A549 (cell line): ENCODE measurements at regions not wholly inside any gene's neighbourhood (a gene's known extent, or its start where the extent isn't known, plus 50 kb on each side); places are given as distances from the start of the nearest gene placed in this dataset.

Experiments
- ATAC-seq, 2 experiments: fragments of 200-7000 bp in 1 of 2; fragments of >200 bp in 1 of 2; cut with Nextera tagmentation in 1 of 2; cut with Tn5 transposase in 1 of 2; 3 replicates each; pipeline versions ENCODE4 v1.8.0 to v1.9.1; 2018 to 2020; ENCODE audit warnings: mild to moderate bottlenecking in 1 of 2, moderate library complexity in 1 of 2
- CTCF ChIA-PET: fragments of 300-600 bp; sonication (Branson Sonifier 250); formaldehyde crosslinking; extraction: SDS; loops from one replicate; lab custom pipeline; 2021; ENCODE audit warnings: antibody characterized with exemption, inconsistent platforms; lab: Yijun Ruan, JAX
- POLR2A ChIA-PET: fragments of 350-600 bp; formaldehyde crosslinking; extraction: SDS; loops from one replicate; lab custom pipeline; 2021; ENCODE audit warnings: antibody characterized with exemption, inconsistent platforms; lab: Yijun Ruan, JAX
- DNase-seq, 2 experiments: peaks; one replicate each; pipeline versions ENCODE4 v3.0.0 to v3.0.0-alpha.2; 2011 to 2016; ENCODE audit warnings: low read depth in 1 of 2, low spot score in 1 of 2
- FAIRE-seq: peaks from 2 replicates; lab custom pipeline; 2011; peaks lifted over from hg19 to GRCh38; lab: Jason Lieb, UNC
- H3K27ac ChIP-seq, 2 experiments: fragments of >200 bp; sonication (Bioruptor Twin); formaldehyde crosslinking; 3 replicates each; pipeline ENCODE4 v1.5.1; 2016 to 2017
- H3K4me1 ChIP-seq: fragments of >200 bp; sonication (Bioruptor Twin); formaldehyde crosslinking; 3 replicates; pipeline ENCODE4 v1.6.1; 2016
- H3K4me2 ChIP-seq: fragments of >200 bp; sonication (Bioruptor Twin); formaldehyde crosslinking; 3 replicates; pipeline ENCODE4 v1.6.1; 2016
- H3K4me3 ChIP-seq: fragments of >200 bp; sonication (Bioruptor Twin); formaldehyde crosslinking; 3 replicates; pipeline ENCODE4 v1.5.1; 2016
- H3K9me3 ChIP-seq: fragments of >200 bp; sonication (Bioruptor Twin); formaldehyde crosslinking; 3 replicates; pipeline ENCODE4 v1.6.1; 2016
- CTCF ChIP-seq: fragments of >200 bp; sonication (Bioruptor Twin); formaldehyde crosslinking; IDR thresholded peaks from 3 replicates; pipeline ENCODE4 v1.5.1; 2016
- EHF ChIP-seq: fragments of 250-450 bp; sonication (Bioruptor Pico); IDR thresholded peaks from 2 replicates; pipeline ENCODE4 v1.5.0; 2020; ENCODE audit warnings: mild to moderate bottlenecking
- EHMT2 ChIP-seq: fragments of 200-600 bp; sonication (generic); IDR thresholded peaks from 2 replicates; pipeline ENCODE4 v1.6.1; 2016; ENCODE audit warnings: antibody characterized with exemption, low read depth, mild to moderate bottlenecking, moderate library complexity
- ESRRA ChIP-seq: fragments of 150-350 bp; IDR thresholded peaks from 2 replicates; pipeline ENCODE4 v1.6.1; 2014; ENCODE audit warnings: mild to moderate bottlenecking, low read length, borderline replicate concordance
- FOSL2 ChIP-seq, 2 experiments: fragments of 450-650 bp in 1 of 2; fragments of >200 bp in 1 of 2; sonication (Bioruptor Twin) in 1 of 2; formaldehyde crosslinking; IDR thresholded peaks; 2 replicates each; pipeline versions ENCODE4 v1.5.0 to v1.6.1; 2016 to 2020; ENCODE audit warnings: mild to moderate bottlenecking in 1 of 2, moderate library complexity in 1 of 2
- FOXS1 ChIP-seq: fragments of 250-450 bp; sonication (Bioruptor Pico); IDR thresholded peaks from 2 replicates; pipeline ENCODE4 v1.5.0; 2020; ENCODE audit warnings: mild to moderate bottlenecking, moderate library complexity
- GATA3 ChIP-seq: IDR thresholded peaks from 2 replicates; pipeline ENCODE4 v1.6.1; 2012; ENCODE audit warnings: borderline replicate concordance
- HDAC2 ChIP-seq: fragments of 200-600 bp; sonication (generic); IDR thresholded peaks from 2 replicates; pipeline ENCODE4 v1.6.1; 2016
- HES2 ChIP-seq: fragments of >200 bp; sonication (Bioruptor Twin); formaldehyde crosslinking; IDR thresholded peaks from 2 replicates; pipeline ENCODE4 v1.6.1; 2016
- HMGXB4 ChIP-seq: fragments of 250-450 bp; sonication (Bioruptor Pico); IDR thresholded peaks from 2 replicates; pipeline ENCODE4 v1.5.0; 2021; ENCODE audit warnings: mild to moderate bottlenecking, moderate library complexity, borderline replicate concordance
- HOXB13 ChIP-seq: fragments of 250-450 bp; sonication (Bioruptor Pico); IDR thresholded peaks from 2 replicates; pipeline ENCODE4 v1.5.0; 2020; ENCODE audit warnings: low read depth, mild to moderate bottlenecking, moderate library complexity
- HOXB5 ChIP-seq: fragments of 250-450 bp; sonication (Bioruptor Pico); IDR thresholded peaks from 2 replicates; pipeline ENCODE4 v1.5.0; 2020; ENCODE audit warnings: mild to moderate bottlenecking, moderate library complexity
- KDM1A ChIP-seq: fragments of 200-600 bp; sonication (generic); IDR thresholded peaks from 2 replicates; pipeline ENCODE4 v1.6.1; 2016; ENCODE audit warnings: low read depth, mild to moderate bottlenecking
- KDM5A ChIP-seq: fragments of 200-600 bp; sonication (generic); IDR thresholded peaks from 2 replicates; pipeline ENCODE4 v1.6.1; 2016; ENCODE audit warnings: antibody characterized with exemption, mild to moderate bottlenecking
- MAX ChIP-seq: IDR thresholded peaks from 2 replicates; pipeline ENCODE4 v1.6.1; 2012
- MAZ ChIP-seq: fragments of 150-350 bp; IDR thresholded peaks from 2 replicates; pipeline ENCODE4 v1.6.1; 2014; ENCODE audit warnings: antibody characterized with exemption, low read depth, low read length, borderline replicate concordance
- MYC ChIP-seq: IDR thresholded peaks from 2 replicates; pipeline ENCODE4 v1.6.1; 2012; ENCODE audit warnings: mild to moderate bottlenecking, inconsistent platforms, low read length, improper control_type of control experiment, borderline replicate concordance
- NFE2L2 ChIP-seq: fragments of 150-350 bp; conservative IDR thresholded peaks from 2 replicates; pipeline ENCODE4 v1.6.1; 2014; ENCODE audit warnings: low read length
- POLR2A ChIP-seq: IDR thresholded peaks from 2 replicates; pipeline ENCODE4 v1.6.1; 2012; ENCODE audit warnings: mild to moderate bottlenecking, low read length
- RARB ChIP-seq: fragments of 250-450 bp; sonication (Bioruptor Pico); IDR thresholded peaks from 2 replicates; pipeline ENCODE4 v1.8.0; 2021; ENCODE audit warnings: mild to moderate bottlenecking, moderate library complexity
- RCOR1 ChIP-seq: fragments of 150-350 bp; IDR thresholded peaks from 2 replicates; pipeline ENCODE4 v1.6.1; 2014; ENCODE audit warnings: antibody characterized with exemption, low read length, low read depth
- REST ChIP-seq: fragments of 200-600 bp; sonication (generic); IDR thresholded peaks from 2 replicates; pipeline ENCODE4 v1.6.1; 2016; ENCODE audit warnings: antibody characterized with exemption, mild to moderate bottlenecking, moderate library complexity
- RNF2 ChIP-seq: fragments of 200-600 bp; sonication (generic); IDR thresholded peaks from 2 replicates; pipeline ENCODE4 v1.6.1; 2016; ENCODE audit warnings: low read depth, mild to moderate bottlenecking, antibody characterized with exemption, moderate library complexity, borderline replicate concordance
- SREBF2 ChIP-seq: fragments of 450-650 bp; IDR thresholded peaks from 2 replicates; pipeline ENCODE4 v1.6.1; 2014; ENCODE audit warnings: mild to moderate bottlenecking, moderate library complexity
- ZNF302 ChIP-seq: fragments of 250-450 bp; sonication (Bioruptor Pico); IDR thresholded peaks from 2 replicates; pipeline ENCODE4 v1.9.0; 2021; ENCODE audit warnings: inconsistent platforms, mild to moderate bottlenecking, moderate library complexity
- WGBS: methylation state at CpG from one replicate; pipeline ENCODE4 v1.1.6; 2017; ENCODE audit errors: missing lambda C conversion rate; 5-methylcytosine and 5-hydroxymethylcytosine counted together

GRCh38 chr2:16257322-16258028, 317.1 kb downstream of the MYCN start:
- ATAC-seq (no peak), FAIRE-seq (no peak), DNase-seq (no peak)
- TF ChIP-seq REST: no peak
- no peak for TF ChIP-seq ZNF302 (CRISPR knock-in tag)
- no peak for TF ChIP-seq HOXB5 (CRISPR knock-in tag)
- TF ChIP-seq EHF: no peak
- TF ChIP-seq POLR2A: no peak
- TF ChIP-seq GATA3: no peak
- no peak for TF ChIP-seq NFE2L2
- no peak for TF ChIP-seq KDM1A
- POLR2A ChIA-PET: no interaction called here
- no peaks in the 10 kb centered on the region for H3K4me1 ChIP-seq
- H3K27ac ChIP-seq: no peak overlapping the region
- 22% methylated on average over 6 of the region's 6 CpGs for WGBS
- no peak overlapping the region for H3K4me3 ChIP-seq
- H3K4me2 ChIP-seq: no peak overlapping the region
- no peaks in the 10 kb centered on the region for H3K9me3 ChIP-seq
- CTCF ChIA-PET: no interaction called here

GRCh38 chr2:16256601-16257321, 316.4 kb downstream of the MYCN start:
- no peak for TF ChIP-seq GATA3
- no peak for TF ChIP-seq HOXB5 (CRISPR knock-in tag)
- no peak for TF ChIP-seq MYC
- TF ChIP-seq MAZ: no peak
- ATAC-seq (no peak), FAIRE-seq (no peak), DNase-seq (no peak)
- Histone ChIP-seq H3K4me3 (no peak overlapping the region), H3K9me3 (no peaks in the 10 kb centered on the region), H3K27ac (no peak overlapping the region), H3K4me1 (no peaks in the 10 kb centered on the region), H3K4me2 (no peak overlapping the region)
- 24% methylated on average over 6 of the region's 6 CpGs for WGBS
- POLR2A ChIA-PET: no interaction called here
- CTCF ChIA-PET: no interaction called here

- 28% methylated on average over 4 of the region's 4 CpGs for WGBS
- FAIRE-seq (no peak), DNase-seq (no peak), ATAC-seq (no peak)
- Histone ChIP-seq H3K4me3 (no peak overlapping the region), H3K4me1 (no peaks in the 10 kb centered on the region), H3K9me3 (no peaks in the 10 kb centered on the region), H3K4me2 (no peak overlapping the region), H3K27ac (no peak overlapping the region)
- ChIA-PET POLR2A (no interaction called here), CTCF (no interaction called here)
- TF ChIP-seq HDAC2 (no peak), MAX (no peak), HMGXB4 (CRISPR knock-in tag) (no peak), ESRRA (no peak), HES2 (no peak), KDM5A (no peak), HOXB13 (no peak), CTCF (no peak), RNF2 (no peak), RARB (no peak), EHMT2 (no peak), RCOR1 (no peak), FOSL2 (IDR thresholded peaks at IDR 0.05) (no peak), FOSL2 (CRISPR knock-in tag; IDR thresholded peaks at IDR 0.05) (no peak), SREBF2 (no peak), POLR2A (no peak), FOXS1 (CRISPR knock-in tag) (no peak)
Measured at GRCh38 chr2:16255120-16255519, 314.8 kb downstream of the MYCN start.
